ENCODE measurements at regions not wholly inside any gene's neighbourhood (a gene's known extent, or its start where the extent isn't known, plus 50 kb on each side); places are given as distances from the start of the nearest gene placed in this dataset.

DNA sequence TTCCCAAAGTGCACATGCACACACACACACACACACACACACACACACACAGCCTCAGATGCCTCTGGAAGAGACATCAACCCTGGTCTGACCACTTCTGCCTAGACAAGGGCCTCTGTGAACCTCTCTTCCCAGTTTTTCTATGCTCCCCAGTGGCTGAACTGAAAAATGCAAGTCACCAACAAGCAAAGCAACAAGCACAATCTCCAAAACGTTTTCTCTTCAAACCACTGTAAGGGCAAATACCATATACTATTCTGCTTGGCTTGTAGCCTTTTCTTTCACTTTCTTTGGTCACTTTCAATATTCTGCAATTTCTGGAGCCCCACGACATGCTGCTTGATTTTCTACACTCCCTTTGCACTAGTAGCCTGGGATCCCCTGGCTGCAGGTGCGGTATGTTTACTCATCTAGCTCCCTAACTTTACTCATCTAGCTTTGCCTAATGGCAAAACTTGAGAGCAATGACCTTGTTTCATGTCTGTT is 121.4 kb upstream of the DST start:
- DNase-seq, result no peak

- DNase-seq, result no peak
These were observed 119.0 kb upstream of the DST start for GRCh38 chr6:56761651-56762050.

- no peak for DNase-seq
These were observed 118.2 kb upstream of the DST start for GRCh38 chr6:56760842-56761241.

- DNase-seq, result no peak
These were observed 116.8 kb upstream of the DST start for GRCh38 chr6:56759521-56759920.

GRCh38 chr6:56758553-56758952 is 115.9 kb upstream of the DST start:
- DNase-seq, result no peak

- no peak for DNase-seq
These were observed 115.4 kb upstream of the DST start for GRCh38 chr6:56758120-56758519.

DNA sequence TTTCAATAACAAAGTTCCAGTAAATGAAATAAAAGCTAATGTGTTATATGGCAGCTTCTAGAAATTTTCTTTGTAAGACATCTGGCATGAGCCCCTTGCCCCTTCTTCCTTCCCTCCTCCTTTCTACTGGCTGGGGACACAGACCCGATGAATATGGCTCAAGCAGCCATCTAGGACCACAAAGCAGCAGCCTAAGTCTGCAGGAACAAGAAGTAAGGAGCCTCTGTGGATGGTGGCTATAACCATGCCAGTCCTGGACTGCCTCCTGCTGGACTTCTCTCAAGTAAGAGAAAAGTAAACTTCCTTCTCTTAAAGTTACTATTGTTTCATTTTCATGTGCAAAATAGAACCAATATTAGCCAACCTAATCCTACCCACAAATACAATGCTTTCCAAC is 114.9 kb upstream of the DST start:
- no peak for DNase-seq

DNA sequence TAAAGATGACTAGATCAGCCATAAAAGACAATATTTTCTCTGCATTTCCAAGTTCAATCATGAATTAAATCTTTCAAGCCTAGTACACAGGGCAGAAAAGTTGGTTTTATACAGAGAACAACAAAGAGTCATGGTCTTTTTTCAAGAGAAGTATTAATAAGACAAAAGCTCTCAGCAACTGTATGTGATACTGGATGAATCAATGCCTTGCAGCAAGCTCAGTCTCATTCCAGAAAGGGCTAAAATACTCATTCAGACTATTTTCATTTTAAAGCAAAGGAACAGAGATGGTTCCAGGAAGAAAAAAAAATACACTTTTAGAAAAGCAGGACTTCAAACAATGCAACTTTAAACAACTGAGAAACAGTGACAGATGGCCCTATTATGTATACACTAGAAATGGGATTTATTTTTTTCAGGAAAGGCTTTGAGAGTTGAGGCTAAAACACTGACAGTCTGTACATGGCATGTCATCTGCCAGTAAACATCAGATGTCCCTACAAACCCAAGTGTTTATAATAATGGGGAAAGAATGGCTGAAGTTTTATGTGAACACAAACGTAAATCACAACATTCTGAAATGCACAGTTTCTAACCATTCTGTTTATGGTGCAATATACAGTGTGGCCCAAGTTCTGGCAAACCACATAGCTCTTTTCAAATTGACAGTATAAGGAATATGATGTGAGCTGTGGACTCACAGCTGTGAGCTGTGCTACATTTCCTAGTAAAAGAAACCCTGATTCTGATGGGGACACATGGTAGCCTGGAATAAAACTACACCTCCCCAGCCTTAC is 114.3 kb upstream of the DST start:
- DNase-seq, result no peak

- DNase-seq, result no peak
These were observed 113.6 kb upstream of the DST start for GRCh38 chr6:56756219-56756789.

GRCh38 chr6:56755040-56755439 is 112.4 kb upstream of the DST start:
- no peak for DNase-seq

- no peak for DNase-seq
These were observed 111.1 kb upstream of the DST start for GRCh38 chr6:56753811-56754210.

- no peak for DNase-seq
These were observed 109.8 kb upstream of the DST start for GRCh38 chr6:56752534-56752933.

DNA sequence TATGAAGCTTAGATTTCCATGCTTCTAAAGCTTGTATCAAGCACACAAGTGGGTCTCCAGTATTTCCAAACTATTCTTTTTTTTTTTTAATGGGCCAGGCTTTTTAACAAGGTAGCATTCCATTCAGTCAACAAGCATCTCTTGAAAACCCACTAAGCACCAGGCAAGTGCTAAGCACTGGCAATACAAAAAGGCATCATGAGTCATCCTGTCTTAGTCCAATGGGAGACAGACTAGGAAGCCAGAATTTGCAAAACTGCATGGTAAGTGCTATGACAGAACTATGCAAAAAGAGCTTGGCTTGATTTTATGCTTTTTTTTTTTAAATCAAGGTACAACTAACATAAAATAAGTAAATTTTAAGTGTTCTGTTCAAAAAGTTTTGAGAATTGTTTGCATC is 109.3 kb upstream of the DST start:
- no peak for DNase-seq

DNA sequence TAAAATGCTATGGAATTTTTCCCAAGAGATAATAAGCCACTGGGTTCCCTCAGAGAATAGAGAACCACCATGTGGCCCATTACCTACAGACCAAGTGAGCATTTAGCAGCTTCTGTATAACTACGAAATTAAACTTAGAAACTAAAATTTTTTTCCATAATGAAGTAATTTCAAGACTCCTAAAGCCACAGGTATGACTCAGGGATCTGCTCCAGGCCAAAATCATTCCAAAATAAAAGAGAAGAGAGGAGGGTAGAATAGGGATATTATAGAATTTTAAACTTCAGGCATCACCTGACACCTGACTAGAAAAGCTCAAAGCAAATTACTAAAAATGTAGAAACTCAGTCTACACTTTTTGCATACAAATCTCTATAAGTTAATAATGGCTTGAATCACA is 108.9 kb upstream of the DST start:
- DNase-seq, result no peak

- DNase-seq, result no peak
These were observed 108.0 kb upstream of the DST start for GRCh38 chr6:56750686-56751085.

- DNase-seq, result no peak
These were observed 107.0 kb upstream of the DST start for GRCh38 chr6:56749632-56750151.

DNA sequence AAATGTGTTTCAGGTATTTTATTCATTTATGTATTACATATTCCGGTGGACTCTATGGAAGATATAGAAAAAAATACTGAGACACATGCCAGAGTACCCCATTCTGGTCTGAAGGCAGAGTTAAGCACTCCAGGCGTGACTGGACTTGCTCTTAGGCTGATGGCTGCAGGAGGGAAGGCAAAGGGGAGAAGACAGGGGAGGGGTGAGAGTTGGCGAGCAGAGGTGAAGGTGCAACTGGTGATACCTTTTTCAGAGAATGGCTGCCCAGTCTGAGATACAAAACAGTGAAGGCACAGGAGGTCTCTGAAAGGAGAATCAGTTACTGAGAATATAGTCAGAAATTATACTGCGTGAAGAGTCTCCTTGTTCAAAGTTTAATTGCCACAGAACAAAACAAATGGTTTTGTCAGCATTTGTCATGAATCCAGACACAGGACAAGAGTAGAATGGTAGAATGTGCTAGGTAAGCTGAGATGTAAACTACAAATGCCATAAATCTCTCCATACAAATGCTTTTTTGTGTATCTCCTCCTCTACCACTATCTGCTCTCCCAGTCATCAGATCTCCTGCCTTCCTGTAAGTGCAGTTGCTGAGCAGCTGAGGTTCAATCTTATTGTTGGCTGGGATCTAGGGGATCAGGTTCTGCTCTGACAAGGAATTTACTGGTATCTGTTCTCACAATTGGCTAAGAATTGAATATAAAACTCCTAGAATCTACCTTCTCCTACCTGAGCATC is 104.2 kb upstream of the DST start:
- no peak for DNase-seq

GRCh38 chr6:56745971-56746370 is 103.3 kb upstream of the DST start:
- no peak for DNase-seq

- no peak for DNase-seq
These were observed 102.4 kb upstream of the DST start for GRCh38 chr6:56745081-56745480.

GRCh38 chr6:56744528-56744927 is 101.8 kb upstream of the DST start:
- DNase-seq, result no peak

DNA sequence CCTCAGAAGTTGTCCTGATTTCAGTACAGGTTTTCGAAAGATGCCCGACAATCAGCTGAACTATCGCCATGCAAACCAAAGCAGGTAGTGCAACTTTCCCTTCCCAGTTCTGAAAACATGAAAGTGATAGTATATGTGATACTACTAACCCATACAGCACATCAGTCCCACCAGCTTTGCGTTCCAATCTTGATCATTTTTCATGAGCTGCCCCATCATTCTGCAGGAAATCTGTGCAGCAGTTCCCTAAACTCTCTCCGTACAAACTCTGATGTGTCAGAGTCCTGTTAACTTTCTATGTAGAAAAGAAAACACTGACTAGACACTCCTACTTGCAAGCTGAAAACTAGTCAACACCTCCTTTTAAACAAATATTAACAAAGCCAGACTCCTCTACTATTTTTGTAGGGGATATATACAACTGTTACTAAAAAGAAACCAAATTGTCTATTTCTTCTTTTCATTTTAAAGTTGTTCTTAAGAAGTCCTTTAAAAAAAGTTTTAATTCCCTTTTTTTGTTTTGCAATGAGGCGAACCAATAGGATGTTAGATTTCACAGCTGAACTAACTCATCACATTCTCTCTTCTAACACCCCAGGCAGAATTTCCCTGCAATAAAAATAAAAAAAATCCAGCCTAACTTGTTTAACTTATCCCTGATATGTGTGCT is 99.6 kb upstream of the DST start:
- no peak for DNase-seq

GRCh38 chr6:56741472-56741871 is 98.8 kb upstream of the DST start:
- DNase-seq, result no peak

Data from stimulated activated CD4-positive, alpha-beta T cell treated with anti-CD3 and anti-CD28 coated beads, Interleukin-4, amount 100 ng/mL, for 4 hours (primary cell).